HG02981 (cell line): ENCODE measurements at regions not wholly inside any gene's neighbourhood (a gene's known extent, or its start where the extent isn't known, plus 50 kb on each side); places are given as distances from the start of the nearest gene placed in this dataset.

Source experiments
- ATAC-seq: cut with Tn5 transposase; IDR thresholded peaks from one replicate; pipeline ENCODE4 v1.9.1; 2021; ENCODE audit warnings: mild to moderate bottlenecking, moderate library complexity; ENCODE audit not compliant: unreplicated experiment

GRCh38 chr15:35657679-35658311, 111.8 kb upstream of the DPH6 start:
- no peak for ATAC-seq

- no peak for ATAC-seq
Measured at GRCh38 chr15:35663956-35664355, 118.0 kb upstream of the DPH6 start.

- no peak for ATAC-seq
Measured at GRCh38 chr15:35665896-35666536, 120.1 kb upstream of the DPH6 start.

GRCh38 chr15:35667908-35668307, 121.9 kb upstream of the DPH6 start:
- no peak for ATAC-seq

- no peak for ATAC-seq
Measured at GRCh38 chr15:35669021-35669420, 123.1 kb upstream of the DPH6 start.

- no peak for ATAC-seq
Measured at GRCh38 chr15:35669432-35670045, 123.6 kb upstream of the DPH6 start.

- ATAC-seq, result no peak
Measured at GRCh38 chr15:35671197-35671596, 125.2 kb upstream of the DPH6 start.

- ATAC-seq, result no peak
Measured at GRCh38 chr15:35671981-35672380, 126.0 kb upstream of the DPH6 start.

- ATAC-seq, result peak; percentile 59
Measured at GRCh38 chr15:35673093-35673684, 127.2 kb upstream of the DPH6 start.

GRCh38 chr15:35674873-35675781, 129.2 kb upstream of the DPH6 start:
- ATAC-seq, result no peak

- no peak for ATAC-seq
Measured at GRCh38 chr15:35678774-35679173, 132.8 kb upstream of the DPH6 start.

- no peak for ATAC-seq
Measured at GRCh38 chr15:35679186-35679585, 133.2 kb upstream of the DPH6 start.

- ATAC-seq, result no peak
Measured at GRCh38 chr15:35680951-35681350, 135.0 kb upstream of the DPH6 start.

- ATAC-seq, result no peak
Measured at GRCh38 chr15:35686347-35686746, 140.4 kb upstream of the DPH6 start.

- ATAC-seq, result no peak
Measured at GRCh38 chr15:35689266-35689665, 143.3 kb upstream of the DPH6 start.

- no peak for ATAC-seq
Measured at GRCh38 chr15:35690089-35690488, 144.1 kb upstream of the DPH6 start.

- no peak for ATAC-seq
Measured at GRCh38 chr15:35690698-35691116, 144.7 kb upstream of the DPH6 start.

- ATAC-seq, result no peak
Measured at GRCh38 chr15:35691173-35691761, 145.3 kb upstream of the DPH6 start.

- no peak for ATAC-seq
Measured at GRCh38 chr15:35691891-35692867, 146.2 kb upstream of the DPH6 start.
